Keratinocyte (primary cell): ENCODE measurements at regions not wholly inside any gene's neighbourhood (a gene's known extent, or its start where the extent isn't known, plus 50 kb on each side); places are given as distances from the start of the nearest gene placed in this dataset.

Experiments
- CTCF ChIP-seq, 3 experiments: IDR thresholded peaks in 1 of 3; conservative IDR thresholded peaks in 1 of 3; optimal IDR thresholded peaks in 1 of 3; 2 replicates in 2 of 3; 3 replicates in 1 of 3; pipeline versions ENCODE3 to v1.5.1; 2011; ENCODE audit warnings: low read length in 3 of 3, mild to moderate bottlenecking in 3 of 3, moderate library complexity in 2 of 3, control low read depth in 1 of 3, inconsistent platforms in 1 of 3; ENCODE audit not compliant: insufficient read depth in 2 of 3; ENCODE audit errors: extremely low read depth in 1 of 3
- EZH2 ChIP-seq: IDR thresholded peaks from one replicate; pipeline ENCODE4 v1.6.1; 2012; ENCODE audit warnings: inconsistent platforms, mild to moderate bottlenecking, low read length, moderate library complexity

DNA sequence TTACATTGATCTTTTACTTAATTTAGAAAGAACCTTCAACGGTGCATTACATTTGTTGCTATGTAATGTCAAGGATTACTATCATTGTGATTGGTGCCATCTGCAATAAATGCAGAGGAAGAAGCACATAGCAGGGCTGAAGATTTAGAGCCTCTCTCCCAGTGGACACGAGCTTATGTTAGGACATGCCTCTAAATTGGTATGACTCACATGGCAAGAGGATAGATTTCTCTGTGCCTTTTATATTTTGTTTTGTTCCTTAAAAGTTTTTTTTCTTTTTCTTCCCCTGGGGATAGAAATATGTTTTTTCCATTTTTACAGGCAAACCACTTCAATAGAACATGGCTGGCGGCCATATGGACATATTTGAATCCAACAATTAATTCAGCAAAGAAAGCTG lies 205.0 kb upstream of the HAND2 start:
- TF ChIP-seq EZH2: no peak
- no peak for TF ChIP-seq CTCF (optimal IDR thresholded peaks at IDR 0.05 in 1 of 3, IDR thresholded peaks at IDR 0.05 in 1 of 3, conservative IDR thresholded peaks at IDR 0.05 in 1 of 3; ENCODE audit: extremely low read depth in 1 of 3, insufficient read depth in 2 of 3, low read length in 3 of 3)
